IMR-90 (cell line): ENCODE measurements at regions not wholly inside any gene's neighbourhood (a gene's known extent, or its start where the extent isn't known, plus 50 kb on each side); places are given as distances from the start of the nearest gene placed in this dataset.

ENCODE experiments used
- ATAC-seq: fragments of 200-7000 bp; cut with Tn5 transposase; 2 replicates; pipeline ENCODE4 v1.9.1; 2020; ENCODE audit warnings: low read depth, mild to moderate bottlenecking, moderate library complexity
- BruUV-seq: library from RNA; stranded (reverse); fragments of 400-500 nt; replicated peaks from 2 replicates; lab custom pipeline; 2021; lab: Mats Ljungman, UMichigan
- CTCF ChIA-PET: fragments of 300-600 bp; formaldehyde crosslinking; extraction: SDS; loops from one replicate; lab custom pipeline; 2021; ENCODE audit warnings: antibody characterized with exemption; lab: Yijun Ruan, JAX
- POLR2A ChIA-PET: fragments of 300-600 bp; sonication (Branson Sonifier 250); formaldehyde crosslinking; loops from one replicate; lab custom pipeline; 2022; ENCODE audit warnings: antibody characterized with exemption; ENCODE audit not compliant: unreplicated experiment; lab: Charles Lee
- DNase-seq: peaks from one replicate; pipeline ENCODE4 v3.0.0; 2013
- H2AFZ ChIP-seq: replicated peaks from 2 replicates; pipeline ENCODE3; 2013; ENCODE audit warnings: low read length, mild to moderate bottlenecking; ENCODE audit not compliant: poor library complexity
- H2AK5ac ChIP-seq: 2 replicates; pipeline ENCODE4 v1.6.1; 2013; ENCODE audit warnings: low read depth, low read length, inconsistent platforms
- H2AK9ac ChIP-seq: replicated peaks from 2 replicates; pipeline ENCODE3; 2013; ENCODE audit warnings: mild to moderate bottlenecking, low read depth, low read length, moderate library complexity; ENCODE audit not compliant: poor library complexity
- H2BK120ac ChIP-seq: 2 replicates; pipeline ENCODE4 v1.6.1; 2013; ENCODE audit warnings: low read depth, low read length, inconsistent platforms
- H2BK15ac ChIP-seq: 3 replicates; pipeline ENCODE4 v1.6.1; 2013; ENCODE audit warnings: low read depth, low read length, inconsistent platforms
- H2BK20ac ChIP-seq: 2 replicates; pipeline ENCODE4 v1.6.1; 2013; ENCODE audit warnings: low read depth, mild to moderate bottlenecking, inconsistent platforms, low read length, moderate library complexity
- H2BK5ac ChIP-seq: 2 replicates; pipeline ENCODE4 v1.6.1; 2013; ENCODE audit warnings: mild to moderate bottlenecking, low read depth, low read length, inconsistent platforms; ENCODE audit not compliant: poor library complexity, severe bottlenecking
- H3K14ac ChIP-seq: replicated peaks from 2 replicates; pipeline ENCODE4 v1.6.1; 2013; ENCODE audit warnings: low read depth, low read length, inconsistent platforms
- H3K18ac ChIP-seq: 2 replicates; pipeline ENCODE4 v1.6.1; 2013; ENCODE audit warnings: low read depth, low read length, control low read depth
- H3K23ac ChIP-seq: 2 replicates; pipeline ENCODE4 v1.6.1; 2013; ENCODE audit warnings: low read depth, low read length, inconsistent platforms
- H3K27ac ChIP-seq: 2 replicates; pipeline ENCODE4 v1.5.1; 2013; ENCODE audit warnings: mild to moderate bottlenecking, control low read depth, low read length; ENCODE audit not compliant: insufficient read depth
- H3K27me3 ChIP-seq: 2 replicates; pipeline ENCODE4 v1.6.1; 2013; ENCODE audit warnings: low read length; ENCODE audit not compliant: control insufficient read depth, insufficient read depth
- H3K36me3 ChIP-seq: 2 replicates; pipeline ENCODE4 v1.6.1; 2013; ENCODE audit warnings: low read length, mixed read lengths; ENCODE audit not compliant: control insufficient read depth, insufficient read depth
- H3K4ac ChIP-seq: 2 replicates; pipeline ENCODE4 v1.6.1; 2013; ENCODE audit warnings: low read depth, low read length, inconsistent platforms
- H3K4me1 ChIP-seq: 2 replicates; pipeline ENCODE4 v1.6.1; 2013; ENCODE audit warnings: low read length, mixed read lengths; ENCODE audit not compliant: control insufficient read depth, insufficient read depth
- H3K4me2 ChIP-seq: 2 replicates; pipeline ENCODE4 v1.6.1; 2013; ENCODE audit warnings: low read depth, mild to moderate bottlenecking, control low read depth, low read length, moderate library complexity
- H3K4me3 ChIP-seq: 2 replicates; pipeline ENCODE4 v1.5.1; 2013; ENCODE audit warnings: low read depth, mild to moderate bottlenecking, control low read depth, low read length, moderate library complexity; ENCODE audit not compliant: insufficient read depth
- H3K56ac ChIP-seq: 2 replicates; pipeline ENCODE4 v1.6.1; 2013; ENCODE audit warnings: low read length, inconsistent platforms; ENCODE audit not compliant: insufficient read depth; ENCODE audit errors: extremely low read depth
- H3K79me1 ChIP-seq, 2 experiments: 2 replicates each; pipeline ENCODE4 v1.6.1; 2013; ENCODE audit warnings: low read length in 2 of 2, inconsistent platforms in 1 of 2, low read depth in 1 of 2
- H3K9ac ChIP-seq: 2 replicates; pipeline ENCODE4 v1.6.1; 2013; ENCODE audit warnings: low read depth, low read length, control low read depth
- H3K9me1 ChIP-seq: 2 replicates; pipeline ENCODE4 v1.6.1; 2013; ENCODE audit warnings: low read length, inconsistent platforms; ENCODE audit not compliant: insufficient read depth
- H3K9me3 ChIP-seq: 2 replicates; pipeline ENCODE4 v1.6.1; 2013; ENCODE audit warnings: low read length; ENCODE audit not compliant: control insufficient read depth, insufficient read depth
- H4K20me1 ChIP-seq: 2 replicates; pipeline ENCODE4 v1.6.1; 2013; ENCODE audit warnings: low read length, inconsistent platforms; ENCODE audit not compliant: insufficient read depth
- H4K5ac ChIP-seq: 2 replicates; pipeline ENCODE4 v1.6.1; 2013; ENCODE audit warnings: mild to moderate bottlenecking, low read depth, low read length, control low read depth
- H4K8ac ChIP-seq, 2 experiments: 2 replicates each; pipeline ENCODE4 v1.6.1; 2013; ENCODE audit warnings: low read depth in 2 of 2, low read length in 2 of 2, control low read depth in 1 of 2, inconsistent platforms in 1 of 2
- H4K91ac ChIP-seq: 2 replicates; pipeline ENCODE4 v1.6.1; 2013; ENCODE audit warnings: low read depth, low read length, inconsistent platforms; ENCODE audit not compliant: insufficient read depth
- BHLHE40 ChIP-seq: fragments of 150-350 bp; IDR thresholded peaks from 2 replicates; pipeline ENCODE4 v1.6.1; 2016; ENCODE audit warnings: mild to moderate bottlenecking, low read depth, low read length
- CEBPB ChIP-seq: IDR thresholded peaks from 2 replicates; pipeline ENCODE4 v1.6.1; 2012; ENCODE audit warnings: low read depth, low read length, improper control_type of control experiment
- CHD1 ChIP-seq: IDR thresholded peaks from 2 replicates; pipeline ENCODE4 v1.6.1; 2012; ENCODE audit warnings: low read depth, low read length, improper control_type of control experiment
- CTCF ChIP-seq: conservative IDR thresholded peaks from 2 replicates; pipeline ENCODE4 v1.5.1; 2012; ENCODE audit warnings: mild to moderate bottlenecking, low read depth, low read length, improper control_type of control experiment
- ELK1 ChIP-seq: fragments of 150-350 bp; IDR thresholded peaks from 2 replicates; pipeline ENCODE4 v1.6.1; 2016; ENCODE audit warnings: low read depth, mild to moderate bottlenecking, low read length, moderate library complexity, borderline replicate concordance
- FOS ChIP-seq: fragments of 150-350 bp; IDR thresholded peaks from 2 replicates; pipeline ENCODE4 v1.6.1; 2016; ENCODE audit warnings: low read depth, low read length
- MAFK ChIP-seq: IDR thresholded peaks from 2 replicates; pipeline ENCODE4 v1.6.1; 2012; ENCODE audit warnings: low read depth, low read length, improper control_type of control experiment
- MAZ ChIP-seq: IDR thresholded peaks from 2 replicates; pipeline ENCODE4 v1.6.1; 2012; ENCODE audit warnings: low read depth, mild to moderate bottlenecking, low read length, improper control_type of control experiment, moderate library complexity, borderline replicate concordance
- MXI1 ChIP-seq: IDR thresholded peaks from 2 replicates; pipeline ENCODE4 v1.6.1; 2012; ENCODE audit warnings: low read depth, mild to moderate bottlenecking, low read length, moderate library complexity, borderline replicate concordance
- NFE2L2 ChIP-seq: fragments of 150-350 bp; IDR thresholded peaks from 2 replicates; pipeline ENCODE4 v1.6.1; 2016; ENCODE audit warnings: low read depth, mild to moderate bottlenecking, low read length
- POLR2A ChIP-seq: IDR thresholded peaks from 2 replicates; pipeline ENCODE4 v1.6.1; 2012; ENCODE audit warnings: mild to moderate bottlenecking, low read depth, low read length
- RAD21 ChIP-seq: IDR thresholded peaks from 2 replicates; pipeline ENCODE4 v1.6.1; 2012; ENCODE audit warnings: low read length, improper control_type of control experiment
- RCOR1 ChIP-seq: IDR thresholded peaks from 2 replicates; pipeline ENCODE4 v1.6.1; 2012; ENCODE audit warnings: mild to moderate bottlenecking, low read length, improper control_type of control experiment; ENCODE audit not compliant: insufficient replicate concordance
- RFX5 ChIP-seq: IDR thresholded peaks from 2 replicates; pipeline ENCODE4 v1.8.0; 2012; ENCODE audit warnings: low read depth, mild to moderate bottlenecking, low read length, moderate library complexity
- SMC3 ChIP-seq: fragments of 150-350 bp; IDR thresholded peaks from 2 replicates; pipeline ENCODE4 v1.6.1; 2016; ENCODE audit warnings: low read depth, mild to moderate bottlenecking, antibody characterized with exemption, low read length, moderate library complexity
- USF2 ChIP-seq: fragments of 150-350 bp; IDR thresholded peaks from 2 replicates; pipeline ENCODE4 v1.6.1; 2017; ENCODE audit warnings: mild to moderate bottlenecking, antibody characterized with exemption, low read length, low read depth
- WGBS, 2 experiments: methylation state at CpG; one replicate each; pipeline versions ENCODE4 v1.1.5 to v1.1.7; 2013; ENCODE audit warnings: missing lambda C conversion rate in 2 of 2; ENCODE audit not compliant: insufficient read length in 1 of 2; ENCODE audit errors: extremely low coverage in 2 of 2; 5-methylcytosine and 5-hydroxymethylcytosine counted together
- dilution Hi-C: fragments of 300-500 bp; cut with HindIII; formaldehyde crosslinking; loops from one replicate; pipeline ENCODE4 v1.14.3; 2018; ENCODE audit warnings: low sequenced_read_pairs; ENCODE audit not compliant: unreplicated experiment
- in situ Hi-C: fragments of 300-500 bp; cut with MboI; formaldehyde crosslinking; loops from 3 replicates; pipeline ENCODE4 v1.14.3; 2019; ENCODE audit warnings: low sequenced_read_pairs, inconsistent platforms, mixed read lengths
- intact Hi-C: fragments of 100-400 bp; cut with micrococcal nuclease; formaldehyde crosslinking; loops from 2 replicates; pipeline ENCODE4 v1.10.0; 2022

- no peaks in the 10 kb centered on the region for H4K20me1 ChIP-seq
- no peak overlapping the region for H2BK120ac ChIP-seq
- no peaks in the 10 kb centered on the region for H3K36me3 ChIP-seq
- no peak overlapping the region for H2BK5ac ChIP-seq
- POLR2A ChIA-PET, result no interaction called here
- ATAC-seq, result no peak
- H3K4me3 ChIP-seq, result no peak overlapping the region
- H2AK9ac ChIP-seq, result no peak overlapping the region
- no peak for DNase-seq
- in situ Hi-C loops, result loop anchor here (25.0 kb wide), 1 partner anchor 412 kb away; no protein-coding TSS in a partner anchor
- dilution Hi-C loops, result no loop called here
- H3K14ac ChIP-seq, result no peak overlapping the region
- peaks cover 18% of the 10 kb centered on the region for H3K27me3 ChIP-seq
- CTCF ChIA-PET, result no interaction called here
- no peak overlapping the region for H3K4ac ChIP-seq
- no peak overlapping the region for H4K5ac ChIP-seq
- H3K27ac ChIP-seq, result no peak overlapping the region
- no TSS peak for BruUV-seq
- intact Hi-C loops, result no loop called here
- H4K91ac ChIP-seq, result no peak overlapping the region
- no peak overlapping the region for H2BK15ac ChIP-seq
- H3K9ac ChIP-seq, result no peak overlapping the region
- TF ChIP-seq CTCF, result no peak
- TF ChIP-seq USF2, result no peak
- TF ChIP-seq POLR2A, result no peak
- no peak for TF ChIP-seq RCOR1
- TF ChIP-seq BHLHE40, result no peak
- no peak for TF ChIP-seq RFX5
- no peak for TF ChIP-seq CHD1
- TF ChIP-seq NFE2L2, result no peak
- no peak for TF ChIP-seq FOS
- TF ChIP-seq MAZ, result no peak
- no peak for TF ChIP-seq CEBPB
- no peak for TF ChIP-seq SMC3
- no peak for TF ChIP-seq RAD21
- TF ChIP-seq MXI1, result no peak
- TF ChIP-seq ELK1, result no peak
- no peak for TF ChIP-seq MAFK
- no peaks in the 10 kb centered on the region for H3K4me1 ChIP-seq
- H3K23ac ChIP-seq, result no peak overlapping the region
- H2BK20ac ChIP-seq, result no peak overlapping the region
- H2AK5ac ChIP-seq, result no peak overlapping the region
- WGBS, 2 experiments, result no CpG with 5 or more reads among the region's 1 CpG
- no peak overlapping the region for H2AFZ ChIP-seq
- no peak overlapping the region for H3K56ac ChIP-seq
- H3K9me3 ChIP-seq, result no peaks in the 10 kb centered on the region
- no peak overlapping the region for H3K4me2 ChIP-seq
- H4K8ac ChIP-seq, result no peak overlapping the region
- no peaks in the 10 kb centered on the region for H3K79me1 ChIP-seq
- H3K9me1 ChIP-seq, result no peaks in the 10 kb centered on the region
- H3K18ac ChIP-seq, result no peak overlapping the region
Observed at GRCh38 chr13:76499891-76500290, 386.3 kb downstream of the KCTD12 start.
